COR-L47 (cell line): ENCODE measurements at regions not wholly inside any gene's neighbourhood (a gene's known extent, or its start where the extent isn't known, plus 50 kb on each side); places are given as distances from the start of the nearest gene placed in this dataset.

Source experiments
- DNase-seq: peaks from one replicate; lab custom pipeline; 2025; lab: John Stamatoyannopoulos, UW

GRCh38 chr2:14910654-14911053, 278.1 kb downstream of the LRATD1 start:
- no peak for DNase-seq

GRCh38 chr2:14915983-14916382, 283.5 kb downstream of the LRATD1 start:
- no peak for DNase-seq

GRCh38 chr2:14923820-14924580, 291.5 kb downstream of the LRATD1 start:
- no peak for DNase-seq

GRCh38 chr2:14925471-14925870, 293.0 kb downstream of the LRATD1 start:
- DNase-seq: no peak

- DNase-seq: no peak
These were observed 294.6 kb downstream of the LRATD1 start for GRCh38 chr2:14927021-14927564.

GRCh38 chr2:14928056-14928455, 295.5 kb downstream of the LRATD1 start:
- DNase-seq: no peak

- DNase-seq: no peak
These were observed 297.9 kb downstream of the LRATD1 start for GRCh38 chr2:14930441-14930840.

- no peak for DNase-seq
These were observed 299.8 kb downstream of the LRATD1 start for GRCh38 chr2:14932285-14932684.

- DNase-seq: no peak
These were observed 301.2 kb downstream of the LRATD1 start for GRCh38 chr2:14933753-14934152.

- no peak for DNase-seq
These were observed 303.9 kb downstream of the LRATD1 start for GRCh38 chr2:14936426-14936825.

GRCh38 chr2:14937336-14937735, 304.8 kb downstream of the LRATD1 start:
- DNase-seq: no peak

GRCh38 chr2:14941151-14941631, 308.7 kb downstream of the LRATD1 start:
- DNase-seq: no peak

GRCh38 chr2:14942987-14943386, 310.5 kb downstream of the LRATD1 start:
- DNase-seq: no peak

- peak; percentile 16 for DNase-seq
These were observed 312.2 kb downstream of the LRATD1 start for GRCh38 chr2:14944562-14945346.

GRCh38 chr2:14951569-14952285, 319.2 kb downstream of the LRATD1 start:
- no peak for DNase-seq

GRCh38 chr2:14952400-14952963, 320.0 kb downstream of the LRATD1 start:
- peak; percentile 20 for DNase-seq

- no peak for DNase-seq
These were observed 328.3 kb downstream of the LRATD1 start for GRCh38 chr2:14960686-14961324.

GRCh38 chr2:14967729-14968128, 335.2 kb downstream of the LRATD1 start:
- no peak for DNase-seq

- DNase-seq: no peak
These were observed 342.9 kb downstream of the LRATD1 start for GRCh38 chr2:14975381-14975780.

GRCh38 chr2:14977021-14977420, 344.5 kb downstream of the LRATD1 start:
- DNase-seq: no peak

- DNase-seq: no peak
These were observed 346.3 kb downstream of the LRATD1 start for GRCh38 chr2:14978845-14979244.
